T-helper 1 cell treated with Interleukin-12 subunit alpha and Interleukin-12 subunit beta and Interleukin-4 antibody, amounts not matched to agents 30 ng/mL and 1 ng/mL, for 36 hours (primary cell): ENCODE measurements at regions not wholly inside any gene's neighbourhood (a gene's known extent, or its start where the extent isn't known, plus 50 kb on each side); places are given as distances from the start of the nearest gene placed in this dataset.

Experiments used
- intact Hi-C: fragments of 100-400 bp; cut with micrococcal nuclease; formaldehyde crosslinking; loops from one replicate; pipeline ENCODE4 v1.15.1; 2024

DNA sequence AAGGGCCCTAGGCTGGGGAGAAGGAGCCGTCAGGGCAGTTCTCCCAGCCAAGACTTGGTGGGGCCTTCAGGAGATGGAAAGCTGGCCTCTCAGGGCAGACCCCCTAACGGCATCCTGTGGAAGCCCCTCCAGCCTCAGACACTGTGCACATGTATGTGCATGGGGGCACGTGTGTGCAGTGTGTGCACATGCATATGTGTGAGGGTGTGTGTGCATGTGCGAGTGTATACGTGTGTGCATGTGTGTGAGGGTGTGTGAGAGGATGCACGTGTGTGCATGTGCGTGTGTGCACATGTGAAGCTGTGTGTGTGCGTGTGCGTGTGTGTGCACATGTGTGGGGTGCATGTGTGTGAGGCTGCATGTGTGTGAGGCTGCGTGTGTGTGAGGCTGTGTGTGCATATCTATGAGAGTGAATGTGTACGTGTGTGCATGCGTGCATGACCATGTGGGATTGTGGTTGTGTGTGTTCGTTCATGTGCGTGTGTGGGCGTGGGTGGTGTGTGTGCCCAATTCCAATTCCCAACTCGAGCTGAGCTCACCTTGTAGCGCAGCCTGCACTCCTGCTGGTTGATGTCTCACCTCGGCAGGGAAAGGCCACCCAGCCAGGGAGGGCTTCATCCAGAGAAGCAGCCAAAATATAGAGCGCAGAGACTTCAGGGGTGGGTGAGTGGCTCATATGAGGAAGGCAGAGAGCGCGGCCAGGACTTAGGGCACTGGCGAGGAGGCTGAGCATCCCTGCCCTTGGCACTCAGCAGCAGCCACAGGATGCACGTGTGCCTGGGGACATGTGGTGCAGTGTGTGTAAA is 142.7 kb upstream of the PPP1R26 start:
- intact Hi-C loops: no loop called here

DNA sequence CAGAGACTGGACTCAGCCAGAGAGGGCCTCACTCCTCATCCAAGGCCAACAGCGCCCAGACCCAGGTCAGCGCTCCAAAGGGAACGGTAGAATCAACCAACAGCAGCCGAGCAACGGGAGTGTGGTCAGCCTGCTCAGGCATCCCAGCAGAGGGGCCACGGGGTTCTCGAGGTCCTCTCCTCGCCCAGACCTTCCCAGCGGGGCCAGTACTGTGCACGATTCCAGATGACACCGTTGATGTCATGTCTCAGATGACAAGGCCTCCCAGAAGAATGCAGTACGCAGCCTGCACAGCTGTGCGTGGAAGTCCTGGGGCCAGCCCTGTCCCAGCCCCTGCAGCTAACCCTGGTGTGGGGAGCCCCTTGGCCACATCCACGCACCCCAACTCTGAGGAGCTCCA is 141.0 kb upstream of the PPP1R26 start:
- intact Hi-C loops: no loop called here

DNA sequence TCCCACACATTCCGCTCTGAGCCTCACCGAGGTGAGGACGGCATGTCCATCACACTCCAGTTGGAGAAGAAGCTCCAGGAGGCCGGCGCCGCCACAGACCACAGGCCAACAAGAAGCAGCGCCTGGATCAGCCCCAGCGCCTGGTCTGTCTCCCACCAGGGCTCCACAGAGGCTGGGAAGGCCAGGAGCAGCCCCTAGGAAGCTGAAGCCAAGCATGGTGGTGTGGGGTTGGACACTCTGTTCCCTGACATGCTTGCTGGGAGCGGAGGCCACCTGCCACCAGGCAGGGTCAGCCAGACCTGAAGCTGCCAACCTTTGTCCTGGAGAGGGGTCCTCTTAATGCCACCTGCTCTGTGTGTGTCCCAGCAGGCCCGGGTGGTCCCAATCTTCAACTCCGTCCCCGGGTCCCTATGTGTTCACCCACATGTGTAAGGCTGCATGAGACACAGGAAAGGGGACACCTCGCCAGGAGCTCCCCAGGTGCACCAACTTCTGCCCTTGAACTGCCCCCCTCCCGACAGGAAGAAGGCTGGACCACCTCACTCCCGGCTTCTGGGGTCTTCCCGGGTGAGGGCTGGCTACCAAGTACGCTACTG is 140.1 kb upstream of the PPP1R26 start:
- intact Hi-C loops: no loop called here

DNA sequence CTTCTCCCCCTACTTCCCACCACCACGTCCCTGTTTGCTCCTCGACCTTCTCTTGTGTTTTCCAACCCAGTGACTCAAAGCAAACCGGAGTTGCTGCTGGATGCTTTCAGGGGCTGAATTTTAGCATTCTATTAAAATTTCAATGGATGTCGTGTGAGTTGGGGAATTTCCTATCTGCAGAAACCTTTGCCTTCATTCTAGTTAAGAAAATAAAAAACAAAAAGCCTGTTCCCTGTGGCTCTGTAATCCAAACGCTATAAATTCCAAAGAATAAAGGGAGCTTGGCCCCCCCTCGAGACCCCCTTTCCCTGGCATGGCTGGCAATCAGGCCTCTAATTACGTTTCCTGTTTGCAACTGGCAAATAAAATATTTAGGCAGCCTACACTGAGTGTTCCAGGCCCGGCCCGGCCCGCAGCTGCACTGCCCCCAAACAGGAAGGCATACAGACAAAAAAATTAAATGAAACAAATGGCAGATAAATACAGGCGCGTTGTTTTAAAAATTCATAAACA is 139.4 kb upstream of the PPP1R26 start:
- intact Hi-C loops: loop anchor here (10.0 kb wide), 1 partner anchor 645 kb away; no protein-coding TSS in a partner anchor

DNA sequence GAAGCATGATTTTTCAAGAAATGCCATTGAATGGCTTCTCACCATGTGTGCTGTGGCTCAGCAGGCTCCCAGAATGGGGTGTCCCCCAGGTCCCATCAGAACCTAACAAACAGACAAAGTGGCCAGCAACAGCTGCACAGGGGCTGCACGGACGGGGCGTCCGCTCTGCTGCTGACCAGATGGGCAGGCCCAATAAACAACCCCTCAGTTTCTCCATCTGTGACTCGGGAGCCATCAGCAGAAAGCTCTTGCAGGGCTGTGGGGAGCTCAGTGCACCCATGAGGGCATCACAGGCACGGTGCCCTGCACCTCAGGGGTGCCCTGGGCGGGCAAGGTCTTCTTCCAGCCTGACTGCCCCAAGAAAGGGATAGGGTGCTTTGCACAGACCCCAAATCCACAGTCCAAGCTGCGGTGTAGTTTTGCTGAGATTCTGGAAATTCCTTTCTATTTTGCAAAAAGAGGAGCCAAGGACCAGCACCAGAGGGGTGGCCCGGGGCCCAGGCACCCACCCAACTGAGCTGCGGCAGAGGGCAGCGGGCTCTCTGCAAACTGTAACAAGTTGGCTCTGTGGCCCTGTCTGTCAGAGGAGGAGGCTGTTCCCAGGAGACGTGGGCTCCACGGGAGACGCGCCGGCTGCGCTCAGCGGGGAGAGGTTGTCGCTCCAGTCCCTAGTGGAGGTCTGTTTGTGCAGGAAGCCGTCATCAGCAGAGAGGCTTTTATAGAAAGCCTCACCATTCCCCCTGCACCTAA is 138.7 kb upstream of the PPP1R26 start:
- intact Hi-C loops: loop anchor here (10.0 kb wide), 1 partner anchor 646 kb away; no protein-coding TSS in a partner anchor

DNA sequence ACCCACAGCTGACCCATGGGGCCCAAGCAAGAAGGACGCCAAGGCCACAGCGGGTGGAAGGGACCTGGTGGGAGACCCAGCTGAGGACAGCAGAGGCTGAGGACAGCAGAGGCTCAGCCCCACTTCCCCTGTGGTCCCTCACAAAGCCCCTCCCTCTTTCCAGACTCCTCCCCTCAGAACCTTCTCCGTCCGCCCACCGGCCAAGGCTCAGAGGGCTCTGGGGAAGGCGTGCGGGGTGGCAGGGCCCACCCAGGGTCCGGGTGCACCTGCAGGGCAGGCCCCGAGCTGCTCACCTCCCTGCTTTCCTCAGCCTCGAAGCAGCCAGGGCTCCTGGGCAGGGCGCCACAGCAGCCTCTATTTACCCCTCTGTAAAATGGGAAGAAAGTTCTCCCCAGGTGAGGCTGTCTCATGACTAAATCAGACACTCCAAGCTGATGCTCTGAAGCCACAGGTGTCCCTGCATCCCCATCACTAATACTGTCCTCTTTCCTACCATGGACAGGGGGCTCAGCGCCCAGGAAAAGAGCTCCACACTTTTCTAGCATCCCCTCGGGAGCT is 137.9 kb upstream of the PPP1R26 start:
- intact Hi-C loops: loop anchor here (10.0 kb wide), 1 partner anchor 647 kb away; no protein-coding TSS in a partner anchor

DNA sequence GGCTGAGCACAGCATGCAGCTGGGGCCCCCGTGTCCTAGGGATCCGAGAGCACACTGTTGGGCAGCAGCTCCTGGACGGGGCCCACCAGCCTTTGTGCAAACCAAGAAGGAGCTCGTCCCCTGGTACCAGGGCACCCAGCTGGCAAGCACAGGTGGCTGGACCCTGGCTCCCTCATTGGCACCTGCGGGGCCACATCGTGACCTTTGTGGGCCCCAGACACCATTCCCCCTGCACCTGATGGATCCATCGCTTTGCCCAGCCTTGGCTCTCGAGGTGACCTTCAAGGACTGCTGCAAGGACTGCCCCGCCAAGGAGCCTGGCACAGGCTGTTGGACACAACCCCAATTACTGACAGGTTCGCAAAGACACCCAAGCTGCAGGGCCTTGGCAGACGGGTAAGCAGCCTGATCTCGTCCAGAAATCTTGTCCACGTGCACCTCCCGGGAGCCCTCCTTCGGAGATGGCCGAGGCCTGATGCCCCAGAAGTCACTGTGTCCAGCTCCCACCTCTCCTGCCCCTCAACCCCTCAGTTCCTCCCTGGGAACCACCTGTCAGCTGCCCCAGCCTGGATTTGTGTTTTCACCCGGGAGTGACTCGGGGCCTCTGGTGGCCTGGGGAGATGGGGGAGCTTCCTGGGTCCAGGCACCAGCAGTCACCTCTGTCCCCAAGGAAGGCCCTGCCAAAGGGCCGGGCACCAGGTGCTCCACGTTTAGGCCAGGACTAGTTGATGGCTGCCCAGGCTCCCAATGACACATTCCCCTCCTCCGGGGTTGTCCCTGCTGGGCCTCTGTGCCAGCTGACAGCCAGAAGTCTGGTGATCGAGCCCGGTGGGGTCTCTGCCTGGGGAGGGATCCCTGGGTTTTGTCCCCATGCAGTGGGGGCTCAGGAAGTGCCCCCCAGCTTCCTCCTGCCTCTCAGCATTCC is 137.1 kb upstream of the PPP1R26 start:
- intact Hi-C loops: loop anchor here (10.0 kb wide), 1 partner anchor 648 kb away; no protein-coding TSS in a partner anchor

DNA sequence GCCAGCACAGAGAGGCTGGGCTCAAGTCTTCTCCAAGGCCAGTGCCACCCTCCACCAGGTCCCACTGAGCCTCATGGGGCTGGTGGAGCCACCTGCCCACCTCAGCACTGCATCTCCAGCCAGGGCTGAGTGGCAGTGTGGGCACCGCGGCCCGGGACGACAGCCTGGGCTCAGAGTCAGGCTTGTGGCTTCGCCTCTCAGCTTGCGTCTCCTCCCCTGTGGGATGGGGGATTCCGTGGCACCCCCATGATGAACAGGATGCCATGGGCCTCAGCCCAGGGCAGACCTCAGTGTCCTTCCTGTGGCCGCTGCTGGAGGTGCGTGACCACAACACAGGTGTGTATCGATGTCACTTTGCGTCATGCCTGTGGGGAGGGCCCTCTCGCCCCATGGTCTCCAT is 136.4 kb upstream of the PPP1R26 start:
- intact Hi-C loops: loop anchor here (10.0 kb wide), 1 partner anchor 648 kb away; no protein-coding TSS in a partner anchor

DNA sequence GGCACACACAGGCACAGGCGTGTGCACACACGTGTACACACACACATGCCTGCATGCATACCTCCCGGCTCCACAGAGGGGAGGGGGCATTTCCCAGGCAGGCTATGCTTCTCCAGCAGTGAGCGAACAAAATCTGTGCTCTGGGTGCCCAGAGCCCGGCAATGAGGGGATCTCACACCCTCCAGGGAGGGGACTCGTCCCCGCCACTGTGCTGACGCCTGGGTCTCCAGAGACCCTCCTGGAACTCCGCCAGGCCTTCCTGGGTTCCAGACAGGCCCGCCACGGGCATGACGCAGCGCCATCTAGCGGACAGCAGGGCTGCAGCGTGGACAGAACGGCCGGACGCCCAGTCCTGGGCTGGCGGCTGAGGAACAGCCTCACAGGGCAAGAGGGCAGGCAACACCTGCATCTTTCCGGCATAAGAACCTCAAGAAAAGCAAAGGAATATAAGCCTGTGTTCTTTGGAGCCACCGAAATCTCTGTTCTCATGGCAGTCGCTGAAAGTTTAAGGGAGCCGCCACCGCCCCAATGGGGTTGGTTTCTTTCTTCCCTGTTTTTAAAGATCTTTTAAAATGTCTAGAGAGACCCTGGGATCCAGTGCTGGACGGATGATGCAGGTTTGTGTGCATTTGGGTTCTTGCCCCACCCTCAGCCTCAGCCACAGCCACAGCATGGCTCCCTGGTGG is 135.6 kb upstream of the PPP1R26 start:
- intact Hi-C loops: loop anchor here (1.0 to 10.0 kb wide), 2 partner anchors 258 to 649 kb away; no protein-coding TSS in a partner anchor

DNA sequence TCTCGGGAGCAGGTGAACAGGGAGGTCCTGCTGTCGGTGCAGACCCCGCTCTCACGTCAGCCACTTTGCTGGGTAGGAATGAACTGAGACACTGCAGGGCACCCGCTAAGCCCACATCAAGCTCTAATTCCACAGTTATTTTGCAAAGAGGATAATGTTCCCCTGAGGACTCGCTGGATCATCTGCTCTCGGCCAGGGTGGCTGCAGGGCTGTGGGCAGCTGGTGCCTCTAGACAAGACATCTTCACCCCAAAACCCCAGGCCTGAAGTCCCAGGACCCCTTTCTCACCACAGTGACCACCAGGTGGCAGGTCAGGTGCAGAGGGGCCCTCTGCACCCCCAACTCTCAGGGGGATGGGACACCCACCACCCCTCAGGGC is 135.1 kb upstream of the PPP1R26 start:
- intact Hi-C loops: loop anchor here (1.0 to 10.0 kb wide), 2 partner anchors 258 to 650 kb away; no protein-coding TSS in a partner anchor

DNA sequence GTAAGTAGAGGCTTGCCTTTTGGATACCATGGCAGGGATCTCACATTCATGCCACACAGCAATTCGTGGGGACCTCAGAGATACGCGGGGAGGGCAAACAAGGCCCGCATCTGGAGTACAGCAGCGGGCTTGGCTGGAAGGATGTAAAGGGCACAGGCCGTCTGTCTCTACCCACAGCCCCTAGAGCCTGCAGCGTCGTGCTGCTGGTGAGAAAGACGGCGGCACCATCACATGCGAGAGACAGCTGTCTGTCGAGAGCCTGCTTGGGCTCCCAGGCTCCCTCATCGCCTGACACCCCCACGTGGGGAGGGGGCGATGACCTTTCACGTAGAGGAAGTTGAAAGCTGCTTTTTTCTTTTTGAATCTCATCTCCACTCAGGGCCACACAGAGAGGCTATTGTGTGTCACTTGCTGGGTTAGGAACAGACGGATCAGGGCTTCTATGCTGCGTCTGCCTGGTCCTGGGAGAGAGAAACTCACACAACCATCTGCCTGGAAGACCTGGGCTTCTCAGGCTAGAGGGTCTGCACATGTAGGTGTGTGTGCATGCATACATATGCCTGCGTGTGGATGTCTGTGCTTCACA is 134.6 kb upstream of the PPP1R26 start:
- intact Hi-C loops: loop anchor here (1.0 to 10.0 kb wide), 2 partner anchors 259 to 650 kb away; no protein-coding TSS in a partner anchor

DNA sequence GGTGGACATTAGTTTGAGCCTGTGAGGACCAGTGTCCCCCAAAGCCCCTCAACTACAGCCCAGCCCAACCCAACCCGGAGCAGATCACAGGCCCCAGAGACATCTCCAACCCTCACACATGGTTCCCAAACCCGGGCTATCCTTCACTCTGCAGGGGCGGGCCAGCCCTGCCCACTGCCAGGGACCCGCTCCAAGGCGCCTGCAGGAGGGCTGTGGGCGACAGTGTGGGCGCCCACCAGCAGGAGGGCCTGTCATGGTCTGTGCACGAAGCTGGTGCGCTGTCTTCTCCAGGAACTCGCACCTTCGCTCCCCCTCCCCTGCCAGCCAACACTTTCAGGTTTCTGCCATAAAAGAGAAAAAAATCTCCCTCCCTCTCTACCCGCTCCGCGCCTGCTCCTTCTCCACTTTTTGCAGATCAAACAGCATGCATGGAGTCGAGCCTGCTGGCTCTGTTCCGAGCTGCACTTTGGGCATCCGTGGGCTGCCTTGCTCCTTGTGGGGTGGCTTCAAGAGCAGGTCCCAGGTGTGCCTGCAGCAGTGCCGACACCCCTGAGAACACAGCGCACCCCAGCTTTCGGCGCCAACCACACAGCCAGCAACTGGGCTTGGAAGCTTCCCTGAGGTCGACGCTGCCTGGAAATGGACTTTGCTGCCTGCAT is 133.7 kb upstream of the PPP1R26 start:
- intact Hi-C loops: loop anchor here (10.0 kb wide), 1 partner anchor 651 kb away; no protein-coding TSS in a partner anchor

DNA sequence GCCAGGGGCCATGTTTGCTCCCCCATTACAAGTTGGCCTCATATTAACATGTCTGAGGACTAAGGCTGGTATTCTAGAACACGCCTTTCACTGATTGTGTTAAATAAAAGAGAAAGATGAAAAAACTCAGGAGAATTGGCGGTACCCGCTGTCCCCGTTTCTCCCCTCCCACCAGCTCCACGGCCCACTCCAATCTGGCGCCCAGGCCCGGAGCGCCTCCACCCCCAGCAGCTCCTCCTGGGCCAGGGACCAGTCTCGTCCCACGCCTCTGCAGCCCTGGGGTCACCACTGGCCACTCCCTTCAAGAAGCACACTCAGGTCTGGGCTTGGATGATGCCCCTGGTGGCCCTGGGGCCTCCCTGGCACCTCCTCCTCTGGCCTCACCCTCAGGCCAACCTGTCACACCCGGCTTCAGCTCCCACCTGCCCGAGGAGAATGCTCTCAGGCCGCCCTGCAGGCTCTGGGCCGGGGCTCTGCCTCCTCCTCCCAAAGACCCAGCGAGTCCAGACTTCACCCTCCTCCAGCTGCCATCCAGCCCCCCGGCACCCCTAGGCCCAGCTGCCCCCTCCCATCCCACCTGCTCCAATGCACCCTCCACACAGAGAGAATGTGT is 133.0 kb upstream of the PPP1R26 start:
- intact Hi-C loops: loop anchor here (10.0 kb wide), 1 partner anchor 652 kb away; no protein-coding TSS in a partner anchor

DNA sequence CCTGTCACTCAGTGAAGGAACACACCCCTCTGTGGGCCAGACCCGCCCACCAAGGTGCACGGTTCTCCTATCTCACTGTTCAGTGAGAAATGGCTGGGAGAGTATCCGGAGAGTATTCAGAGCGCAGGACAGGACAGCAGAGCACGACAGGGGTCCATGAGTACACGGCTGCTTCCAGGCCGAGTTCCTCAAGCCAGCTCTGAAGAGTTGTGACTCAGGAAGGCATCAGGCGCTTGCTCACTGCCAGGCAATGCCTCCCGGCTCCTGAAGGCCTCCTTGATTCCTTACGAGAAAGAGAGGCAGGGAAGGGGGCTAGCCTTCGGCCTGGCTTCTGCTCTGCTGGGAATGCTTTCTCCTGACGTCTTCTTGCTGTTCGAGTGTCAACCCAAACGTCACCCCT is 132.1 kb upstream of the PPP1R26 start:
- intact Hi-C loops: loop anchor here (10.0 kb wide), 1 partner anchor 653 kb away; no protein-coding TSS in a partner anchor

DNA sequence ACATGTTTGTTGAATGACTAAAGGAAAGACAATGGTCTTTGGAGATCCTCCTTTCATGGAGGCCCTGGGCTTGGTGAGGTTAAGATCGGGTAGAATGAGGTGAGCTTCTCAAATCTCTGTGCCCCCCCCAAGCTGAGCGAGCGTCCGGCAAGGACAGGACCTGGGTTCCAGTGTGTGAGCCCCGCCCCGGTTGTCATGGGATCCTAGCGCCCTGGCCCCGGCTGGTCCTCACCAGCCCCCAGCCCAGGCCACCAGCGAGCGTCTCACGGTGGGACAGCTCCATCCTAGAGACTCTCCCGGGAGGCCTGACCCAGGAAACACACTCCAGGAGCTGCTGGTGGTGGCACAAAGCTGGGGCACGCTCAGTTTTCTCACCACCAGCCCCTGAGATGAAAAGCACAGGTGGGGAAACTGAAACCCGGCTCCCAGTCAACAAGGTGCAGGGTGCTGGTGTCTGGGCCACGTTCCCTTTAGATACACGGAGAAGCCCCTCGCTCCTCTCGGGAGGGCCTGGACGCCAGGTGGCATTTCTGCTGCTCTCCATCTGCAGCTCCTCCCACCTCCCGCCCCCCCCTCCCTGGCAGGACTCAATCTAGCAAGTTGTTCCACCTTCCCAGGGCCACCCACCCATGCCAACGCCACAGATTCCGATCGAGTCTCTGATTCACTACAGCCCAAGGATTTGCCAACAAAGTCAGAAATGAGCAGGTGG is 131.3 kb upstream of the PPP1R26 start:
- intact Hi-C loops: loop anchor here (10.0 kb wide), 1 partner anchor 653 kb away; no protein-coding TSS in a partner anchor

DNA sequence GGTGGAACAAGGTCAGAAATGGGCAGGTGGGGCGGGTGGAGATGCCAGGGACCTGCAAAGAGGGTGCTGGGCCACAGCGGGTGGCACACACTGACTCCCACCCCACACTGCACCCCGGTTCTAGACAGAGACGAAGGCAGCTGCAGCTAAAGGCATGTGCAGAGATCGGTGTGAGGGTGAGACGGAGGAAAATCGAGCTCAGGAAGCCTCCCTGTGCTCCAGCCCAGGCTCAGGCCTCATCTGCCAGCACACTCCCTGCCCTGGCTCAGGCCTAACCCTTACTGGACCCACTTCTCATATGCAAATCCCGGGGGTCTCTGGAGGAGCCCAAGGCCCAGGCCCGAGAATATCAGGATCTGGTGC is 130.8 kb upstream of the PPP1R26 start:
- intact Hi-C loops: loop anchor here (10.0 kb wide), 1 partner anchor 654 kb away; no protein-coding TSS in a partner anchor
